HG02870 (cell line): ENCODE measurements at regions not wholly inside any gene's neighbourhood (a gene's known extent, or its start where the extent isn't known, plus 50 kb on each side); places are given as distances from the start of the nearest gene placed in this dataset.

Source experiments
- ATAC-seq: cut with Tn5 transposase; IDR thresholded peaks from one replicate; pipeline ENCODE4 v1.9.1; 2021; ENCODE audit warnings: mild to moderate bottlenecking, moderate library complexity; ENCODE audit not compliant: unreplicated experiment

DNA sequence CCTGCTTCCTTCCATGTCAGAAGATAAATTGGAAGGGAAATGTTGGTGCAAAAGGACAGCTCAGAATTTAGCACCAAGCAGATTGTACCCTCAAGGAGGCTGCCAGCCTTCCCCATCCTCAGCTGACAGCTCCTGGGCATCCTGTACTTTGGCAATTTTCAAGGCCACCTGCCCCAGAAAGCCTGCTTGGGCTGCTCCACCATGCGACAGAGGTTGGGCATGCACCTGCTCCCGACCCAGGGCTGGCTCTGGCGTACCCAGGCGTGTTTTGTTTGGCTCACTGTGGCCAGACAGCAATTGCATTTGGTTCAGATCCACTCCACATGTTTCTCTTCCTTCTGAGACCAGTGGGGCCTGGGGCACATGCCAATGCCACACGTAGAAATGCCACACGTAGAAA lies 547.8 kb downstream of the NPHP4 start:
- no peak for ATAC-seq

GRCh38 chr1:5436808-5437207 lies 555.4 kb downstream of the NPHP4 start:
- no peak for ATAC-seq

- no peak for ATAC-seq
Measured at GRCh38 chr1:5435414-5435813, 556.8 kb downstream of the NPHP4 start.

GRCh38 chr1:5432436-5432835 lies 559.8 kb downstream of the NPHP4 start:
- ATAC-seq: no peak

- ATAC-seq: no peak
Measured at GRCh38 chr1:5430911-5431697, 561.1 kb downstream of the NPHP4 start.

GRCh38 chr1:5430136-5430535 lies 562.1 kb downstream of the NPHP4 start:
- ATAC-seq: no peak

- no peak for ATAC-seq
Measured at GRCh38 chr1:5428351-5428750, 563.9 kb downstream of the NPHP4 start.

DNA sequence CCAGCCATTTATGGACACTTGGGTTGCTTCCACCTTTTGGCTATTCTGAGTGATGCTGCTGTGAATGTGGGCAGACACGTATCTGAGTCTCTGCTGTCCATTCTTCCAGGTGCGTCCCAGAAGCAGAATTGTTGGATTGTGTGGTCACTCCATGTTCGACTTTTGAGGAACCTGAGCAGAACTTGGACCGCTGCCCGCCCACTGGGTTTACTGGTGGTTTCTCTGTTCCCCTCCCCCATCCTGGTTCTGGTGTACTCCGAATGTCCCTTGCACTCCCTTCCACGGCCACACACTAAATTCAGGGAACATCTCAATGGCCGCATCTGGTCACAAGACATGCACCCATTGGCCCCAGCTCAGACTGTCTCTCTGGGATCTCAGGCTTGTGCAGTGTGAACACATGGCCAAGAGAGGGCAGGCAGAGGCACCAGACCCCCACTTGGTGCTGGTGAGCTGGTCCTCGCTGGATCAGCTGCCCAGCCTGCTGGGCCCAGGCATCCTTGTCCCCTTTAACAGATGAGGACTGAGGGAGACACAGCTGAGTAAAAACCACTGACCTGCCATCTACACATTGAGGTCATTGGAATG lies 565.1 kb downstream of the NPHP4 start:
- ATAC-seq: no peak

GRCh38 chr1:5424802-5425703 lies 567.2 kb downstream of the NPHP4 start:
- no peak for ATAC-seq

DNA sequence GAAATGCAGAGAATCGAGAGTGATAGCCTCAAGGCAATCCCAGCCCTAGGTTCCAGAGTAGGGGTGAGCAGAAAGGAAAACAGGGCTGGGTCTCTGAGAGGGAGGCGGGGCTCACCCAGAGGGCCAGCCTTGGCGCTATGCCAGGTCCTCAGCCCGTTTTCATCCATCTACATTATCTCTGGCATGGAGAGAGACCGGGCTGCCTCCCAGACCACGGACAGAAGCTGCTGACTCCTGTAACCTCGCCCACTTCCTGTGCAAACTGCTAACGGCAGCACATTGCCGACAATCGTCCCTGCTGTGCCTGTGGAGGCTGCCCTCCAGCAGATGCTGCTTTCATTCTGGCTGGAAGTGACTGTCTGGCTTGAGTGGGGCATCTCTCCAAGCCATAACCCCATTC lies 569.1 kb downstream of the NPHP4 start:
- no peak for ATAC-seq

DNA sequence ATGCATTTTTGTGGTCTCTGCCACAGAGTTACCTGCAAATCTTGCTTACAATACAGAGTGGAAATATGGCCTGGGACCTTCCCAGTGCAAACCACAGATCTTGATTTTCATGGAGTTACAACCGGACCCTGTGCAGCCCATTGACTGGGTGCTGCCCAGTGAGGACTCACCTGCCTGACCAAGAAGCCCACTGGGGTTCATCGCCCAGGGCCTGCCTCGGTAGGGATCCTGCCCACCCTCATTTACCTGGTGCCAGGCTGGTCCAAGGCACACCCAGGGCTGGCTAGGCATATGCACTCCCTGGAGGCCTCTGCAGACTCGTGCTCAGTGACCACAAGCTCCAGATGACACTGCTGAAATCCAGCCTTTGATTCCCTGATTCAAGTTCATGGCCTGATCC lies 572.7 kb downstream of the NPHP4 start:
- no peak for ATAC-seq

DNA sequence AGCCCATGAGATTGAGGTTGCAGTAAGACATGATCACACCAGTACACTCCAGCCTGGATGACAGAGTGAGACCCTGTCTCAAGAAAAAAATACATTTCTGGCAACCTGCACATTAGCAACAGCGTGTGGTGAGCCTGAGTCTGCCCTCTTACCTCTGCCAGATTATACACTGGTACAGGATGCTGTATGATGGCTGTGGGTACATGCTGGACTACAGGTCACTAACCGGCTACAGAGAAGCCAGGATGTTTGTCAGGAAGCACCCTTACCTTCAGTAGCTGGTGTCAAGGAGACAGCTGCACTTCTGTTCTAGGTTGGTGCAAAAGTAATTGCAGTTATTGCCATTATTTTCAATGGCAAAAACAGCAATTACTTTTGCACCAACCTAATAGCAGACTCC lies 575.7 kb downstream of the NPHP4 start:
- ATAC-seq: no peak

DNA sequence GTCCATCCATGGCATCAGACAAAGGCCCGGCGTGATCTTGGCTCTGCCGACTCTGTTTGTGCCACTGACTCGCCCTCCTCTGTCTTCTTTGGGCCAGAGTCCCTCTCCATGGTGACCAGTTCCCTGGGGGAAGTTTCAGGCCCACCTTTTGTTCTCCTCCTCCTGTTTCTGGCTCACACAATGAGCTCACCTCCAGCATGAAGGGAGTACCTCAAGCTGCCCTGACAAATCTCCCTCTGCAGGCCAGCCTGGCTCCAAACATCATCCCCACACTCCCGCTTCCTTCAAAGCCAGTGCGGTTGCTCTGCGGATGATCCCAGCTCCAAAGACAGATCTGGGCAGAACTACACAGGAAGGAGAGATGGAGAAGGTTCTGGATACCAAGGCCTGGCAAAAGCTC lies 576.6 kb downstream of the NPHP4 start:
- no peak for ATAC-seq

DNA sequence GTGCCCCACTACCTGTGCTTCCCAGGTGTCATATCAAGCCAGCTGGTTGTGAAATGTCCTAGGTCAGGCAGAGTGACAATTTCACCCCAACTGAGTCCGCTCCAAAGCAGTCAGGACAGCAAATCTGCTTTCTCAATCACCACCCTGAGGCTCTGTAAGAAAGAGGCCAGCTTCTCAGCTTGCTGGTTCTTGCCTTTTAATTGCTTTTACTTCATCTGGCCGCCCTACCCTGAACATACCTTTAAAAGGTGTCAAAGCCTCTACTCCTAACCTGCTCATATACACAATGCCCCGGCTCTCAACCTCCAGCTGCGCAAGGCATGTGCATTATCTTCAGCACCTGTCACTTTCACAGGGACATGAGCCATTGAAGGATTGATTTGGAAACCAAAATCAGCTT lies 581.6 kb downstream of the NPHP4 start:
- ATAC-seq: no peak

GRCh38 chr1:5408401-5408800 lies 583.8 kb downstream of the NPHP4 start:
- no peak for ATAC-seq

- no peak for ATAC-seq
Measured at GRCh38 chr1:5405263-5405662, 587.0 kb downstream of the NPHP4 start.

DNA sequence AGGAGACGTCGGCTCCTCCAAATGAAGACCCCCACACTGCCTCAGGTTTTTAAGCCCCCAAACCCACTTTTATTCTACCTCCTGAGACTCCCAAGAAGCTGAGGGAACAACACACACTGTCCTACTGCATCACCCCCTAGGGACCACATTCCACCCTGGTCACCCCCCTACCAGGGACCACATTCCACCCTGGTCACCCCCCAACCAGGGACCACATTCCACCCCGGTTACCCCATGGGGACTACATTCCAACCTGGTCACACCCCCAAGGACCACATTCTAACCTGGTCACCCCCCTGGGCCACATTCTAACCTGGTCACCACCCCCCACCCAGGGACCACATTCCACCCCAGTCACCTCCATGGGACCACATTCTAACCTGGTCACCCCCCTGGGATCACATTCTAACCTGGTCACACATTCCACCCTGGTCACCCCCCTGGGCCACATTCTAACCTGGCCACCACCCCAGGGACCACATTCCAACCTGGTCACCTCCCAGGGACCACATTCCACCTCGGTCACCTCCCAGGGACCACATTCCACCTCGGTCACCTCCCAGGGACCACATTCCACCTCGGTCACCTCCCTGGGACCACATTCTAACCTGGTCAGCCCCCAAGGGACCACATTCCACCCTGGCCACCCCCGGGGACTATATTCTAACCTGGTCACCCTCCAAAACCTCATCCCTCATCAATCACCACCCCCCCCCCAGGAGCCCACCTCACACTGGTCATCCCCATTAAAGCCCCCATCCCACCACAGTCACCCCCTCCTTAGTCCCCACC lies 587.6 kb downstream of the NPHP4 start:
- ATAC-seq: no peak

- ATAC-seq: no peak
Measured at GRCh38 chr1:5403935-5404334, 588.3 kb downstream of the NPHP4 start.

DNA sequence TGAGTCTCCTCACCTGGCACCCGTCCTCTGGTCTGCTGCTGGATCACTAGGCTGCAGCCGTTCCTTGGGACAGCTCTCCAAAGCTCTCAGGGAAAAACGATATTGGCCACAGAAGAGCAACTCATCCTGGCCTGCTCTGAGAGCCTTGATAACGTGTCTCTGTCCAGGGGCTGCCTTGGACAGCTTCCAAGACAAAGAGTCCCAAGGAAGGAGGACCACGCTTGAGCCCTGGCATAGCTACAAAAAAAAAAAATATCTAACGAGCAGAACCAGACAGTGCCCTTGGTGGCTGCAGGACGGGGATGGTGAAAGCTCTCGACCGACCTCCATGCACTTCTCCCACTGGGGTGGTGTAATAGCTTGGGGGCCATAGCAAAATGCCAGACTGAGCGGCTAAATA lies 589.6 kb downstream of the NPHP4 start:
- ATAC-seq: no peak

DNA sequence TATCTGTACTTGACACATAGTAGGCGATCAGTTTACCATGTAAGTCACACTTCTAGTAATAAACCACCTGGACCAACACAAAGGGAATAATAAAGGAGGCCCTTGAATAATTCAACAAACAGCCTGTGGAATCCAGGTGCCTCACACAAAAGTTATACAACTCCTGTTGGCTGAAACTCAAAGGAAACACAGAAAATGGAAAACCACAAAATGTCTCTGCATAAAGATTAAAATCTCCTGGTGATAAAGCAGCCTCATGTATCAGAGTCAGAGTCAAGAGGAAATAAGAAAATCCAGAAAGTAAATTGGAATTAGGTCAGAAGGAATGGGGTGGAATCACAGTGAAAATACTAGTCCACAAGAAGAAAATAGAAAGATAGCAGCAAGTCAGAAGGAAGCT lies 592.5 kb downstream of the NPHP4 start:
- no peak for ATAC-seq

DNA sequence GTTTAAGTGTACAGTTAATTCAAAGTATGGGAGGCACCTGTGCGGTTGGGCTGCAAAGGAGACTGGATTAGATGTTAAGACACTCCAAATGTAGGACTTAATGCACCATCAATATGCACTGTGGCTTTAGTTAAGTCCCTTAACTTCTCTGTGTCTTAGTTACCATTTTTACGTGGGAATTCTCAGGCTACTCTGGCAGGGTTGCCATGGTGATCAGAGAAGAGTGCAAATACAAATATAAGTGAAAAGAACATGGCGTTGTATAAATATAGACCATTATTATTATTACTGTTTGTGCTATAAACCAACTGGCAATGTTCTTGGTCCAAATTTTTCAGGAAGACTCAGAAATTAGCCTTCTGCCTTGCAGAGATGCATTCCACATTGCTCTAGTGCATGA lies 595.6 kb downstream of the NPHP4 start:
- no peak for ATAC-seq
